ENCODE measurements at regions not wholly inside any gene's neighbourhood (a gene's known extent, or its start where the extent isn't known, plus 50 kb on each side); places are given as distances from the start of the nearest gene placed in this dataset.

DNA sequence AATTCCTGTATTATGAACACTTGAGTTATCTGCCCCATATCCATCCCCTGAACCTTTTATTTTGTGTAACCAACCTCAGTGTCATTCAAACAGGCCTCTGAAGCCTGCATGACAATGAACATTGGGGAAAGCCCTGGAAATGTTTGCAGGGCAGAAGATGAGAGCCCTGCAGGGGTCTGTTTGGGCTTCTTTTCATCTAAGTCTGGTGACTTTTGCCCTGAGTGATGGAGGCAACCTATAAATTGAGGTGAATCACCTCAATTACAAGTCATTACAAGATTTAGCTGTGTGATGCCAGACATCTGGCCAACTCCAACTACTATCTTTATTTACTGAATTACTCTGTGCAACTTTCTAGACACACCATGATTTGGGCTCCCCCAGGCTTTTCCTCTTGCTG, 189.2 kb downstream of the MAF start:
- TF ChIP-seq, protein P1, sequence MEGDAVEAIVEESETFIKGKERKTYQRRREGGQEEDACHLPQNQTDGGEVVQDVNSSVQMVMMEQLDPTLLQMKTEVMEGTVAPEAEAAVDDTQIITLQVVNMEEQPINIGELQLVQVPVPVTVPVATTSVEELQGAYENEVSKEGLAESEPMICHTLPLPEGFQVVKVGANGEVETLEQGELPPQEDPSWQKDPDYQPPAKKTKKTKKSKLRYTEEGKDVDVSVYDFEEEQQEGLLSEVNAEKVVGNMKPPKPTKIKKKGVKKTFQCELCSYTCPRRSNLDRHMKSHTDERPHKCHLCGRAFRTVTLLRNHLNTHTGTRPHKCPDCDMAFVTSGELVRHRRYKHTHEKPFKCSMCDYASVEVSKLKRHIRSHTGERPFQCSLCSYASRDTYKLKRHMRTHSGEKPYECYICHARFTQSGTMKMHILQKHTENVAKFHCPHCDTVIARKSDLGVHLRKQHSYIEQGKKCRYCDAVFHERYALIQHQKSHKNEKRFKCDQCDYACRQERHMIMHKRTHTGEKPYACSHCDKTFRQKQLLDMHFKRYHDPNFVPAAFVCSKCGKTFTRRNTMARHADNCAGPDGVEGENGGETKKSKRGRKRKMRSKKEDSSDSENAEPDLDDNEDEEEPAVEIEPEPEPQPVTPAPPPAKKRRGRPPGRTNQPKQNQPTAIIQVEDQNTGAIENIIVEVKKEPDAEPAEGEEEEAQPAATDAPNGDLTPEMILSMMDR (IDR thresholded peaks at IDR 0.05) = no peak
- TF ChIP-seq POLR2A (IDR thresholded peaks at IDR 0.05) = no peak

Measured in body of pancreas (tissue), 4 donors.